WTC11 (cell line): ENCODE measurements at regions not wholly inside any gene's neighbourhood (a gene's known extent, or its start where the extent isn't known, plus 50 kb on each side); places are given as distances from the start of the nearest gene placed in this dataset.

Experiments used
- ATF6 ChIP-seq: sonication (generic); formaldehyde crosslinking; IDR thresholded peaks from 2 replicates; pipeline ENCODE4 v1.8.1; 2023; ENCODE audit warnings: mild to moderate bottlenecking, missing genetic modification reagents
- CREM ChIP-seq: sonication (generic); formaldehyde crosslinking; IDR thresholded peaks from 2 replicates; pipeline ENCODE4 v1.8.1; 2022; ENCODE audit warnings: mild to moderate bottlenecking, missing genetic modification reagents, moderate library complexity
- CTCF ChIP-seq: fragments of 200-600 bp; IDR thresholded peaks from 2 replicates; pipeline ENCODE4 v1.8.0; 2022; ENCODE audit warnings: antibody characterized with exemption
- ESRRA ChIP-seq: sonication (generic); formaldehyde crosslinking; IDR thresholded peaks from 2 replicates; pipeline ENCODE4 v1.8.1; 2022; ENCODE audit warnings: mild to moderate bottlenecking, missing genetic modification reagents, borderline replicate concordance
- HMGXB4 ChIP-seq: sonication (generic); formaldehyde crosslinking; IDR thresholded peaks from 2 replicates; pipeline ENCODE4 v1.8.1; 2023; ENCODE audit warnings: mild to moderate bottlenecking, moderate library complexity, missing genetic modification reagents
- MLX ChIP-seq: sonication (generic); formaldehyde crosslinking; IDR thresholded peaks from 2 replicates; pipeline ENCODE4 v1.8.1; 2023; ENCODE audit warnings: mild to moderate bottlenecking, missing genetic modification reagents, moderate library complexity
- USF2 ChIP-seq: sonication (generic); formaldehyde crosslinking; IDR thresholded peaks from 2 replicates; pipeline ENCODE4 v1.8.1; 2023; ENCODE audit warnings: mild to moderate bottlenecking, missing genetic modification reagents, moderate library complexity
- ZBTB21 ChIP-seq: sonication (generic); formaldehyde crosslinking; IDR thresholded peaks from 2 replicates; pipeline ENCODE4 v1.8.1; 2023; ENCODE audit warnings: mild to moderate bottlenecking, missing genetic modification reagents, borderline replicate concordance
- ZNF423 ChIP-seq: fragments of 250-450 bp; sonication (Bioruptor Pico); IDR thresholded peaks from 2 replicates; pipeline ENCODE4 v2.1.2; 2022; ENCODE audit warnings: mild to moderate bottlenecking, moderate library complexity

GRCh38 chr5:2031581-2031980, 148.9 kb upstream of the IRX4 start:
- TF ChIP-seq CTCF = no peak
- no peak for TF ChIP-seq ZBTB21 (CRISPR knock-in tag)
- no peak for TF ChIP-seq USF2 (CRISPR knock-in tag)
- no peak for TF ChIP-seq ESRRA (CRISPR knock-in tag)
- TF ChIP-seq MLX = no peak
- no peak for TF ChIP-seq ZNF423
- no peak for TF ChIP-seq HMGXB4 (CRISPR knock-in tag)
- no peak for TF ChIP-seq ATF6 (CRISPR knock-in tag)
- no peak for TF ChIP-seq CREM (CRISPR knock-in tag)
